DMS153 treated with DMSO at 0.1 percent for 48 hours (cell line): ENCODE measurements at regions not wholly inside any gene's neighbourhood (a gene's known extent, or its start where the extent isn't known, plus 50 kb on each side); places are given as distances from the start of the nearest gene placed in this dataset.

Source experiments
- DNase-seq: peaks from one replicate; lab custom pipeline; 2025; ENCODE audit not compliant: unreplicated experiment; lab: John Stamatoyannopoulos, UW

GRCh38 chr12:25819691-25820090 is 138.8 kb upstream of the RASSF8 start:
- no peak for DNase-seq

GRCh38 chr12:25822281-25822680 is 136.2 kb upstream of the RASSF8 start:
- no peak for DNase-seq

GRCh38 chr12:25824734-25825133 is 133.7 kb upstream of the RASSF8 start:
- DNase-seq, result no peak

- DNase-seq, result no peak
These were observed 133.0 kb upstream of the RASSF8 start for GRCh38 chr12:25825446-25825845.

- no peak for DNase-seq
These were observed 131.3 kb upstream of the RASSF8 start for GRCh38 chr12:25827141-25827540.

GRCh38 chr12:25827747-25828146 is 130.7 kb upstream of the RASSF8 start:
- no peak for DNase-seq

GRCh38 chr12:25828188-25828587 is 130.3 kb upstream of the RASSF8 start:
- DNase-seq, result no peak

- DNase-seq, result no peak
These were observed 129.3 kb upstream of the RASSF8 start for GRCh38 chr12:25829192-25829591.

- DNase-seq, result no peak
These were observed 128.0 kb upstream of the RASSF8 start for GRCh38 chr12:25830456-25830855.

- DNase-seq, result no peak
These were observed 124.8 kb upstream of the RASSF8 start for GRCh38 chr12:25833657-25834056.

GRCh38 chr12:25835385-25835784 is 123.1 kb upstream of the RASSF8 start:
- no peak for DNase-seq

GRCh38 chr12:25838007-25838406 is 120.5 kb upstream of the RASSF8 start:
- DNase-seq, result no peak

- no peak for DNase-seq
These were observed 119.0 kb upstream of the RASSF8 start for GRCh38 chr12:25839470-25839869.

- DNase-seq, result no peak
These were observed 117.6 kb upstream of the RASSF8 start for GRCh38 chr12:25840678-25841465.

GRCh38 chr12:25842254-25842653 is 116.2 kb upstream of the RASSF8 start:
- DNase-seq, result no peak

GRCh38 chr12:25843976-25844375 is 114.5 kb upstream of the RASSF8 start:
- no peak for DNase-seq

GRCh38 chr12:25845415-25845814 is 113.1 kb upstream of the RASSF8 start:
- DNase-seq, result no peak

GRCh38 chr12:25852792-25853191 is 105.7 kb upstream of the RASSF8 start:
- DNase-seq, result no peak

- DNase-seq, result no peak
These were observed 105.0 kb upstream of the RASSF8 start for GRCh38 chr12:25853316-25854095.

GRCh38 chr12:25854991-25855390 is 103.5 kb upstream of the RASSF8 start:
- DNase-seq, result no peak

- no peak for DNase-seq
These were observed 102.8 kb upstream of the RASSF8 start for GRCh38 chr12:25855716-25856115.

GRCh38 chr12:25859976-25860375 is 98.5 kb upstream of the RASSF8 start:
- no peak for DNase-seq
